ENCODE measurements at regions not wholly inside any gene's neighbourhood (a gene's known extent, or its start where the extent isn't known, plus 50 kb on each side); places are given as distances from the start of the nearest gene placed in this dataset.
"Not testable (repeated sequence)": the region's sequence is repeated elsewhere in the genome, so short reads cannot be mapped to it uniquely, and the experiment has no call there.

DNA sequence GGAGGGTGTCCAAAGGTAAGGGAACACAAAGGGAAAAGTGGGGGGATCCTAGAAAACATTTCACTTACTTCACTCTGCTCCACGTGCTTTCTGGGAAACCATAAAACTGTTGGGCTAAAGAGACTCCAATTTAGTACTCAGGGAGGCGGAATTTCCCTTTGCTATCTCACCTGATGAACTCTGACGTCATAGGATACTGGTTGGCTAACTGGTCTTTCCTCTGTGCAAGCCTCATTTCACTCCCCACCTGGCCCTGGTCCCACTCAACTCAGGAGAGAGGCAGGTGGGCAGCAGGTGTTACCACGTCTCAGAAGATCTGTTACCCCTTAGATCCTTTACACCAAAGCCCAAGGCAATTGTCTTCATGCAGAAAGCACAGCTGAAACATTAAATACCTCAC is 51.8 kb upstream of the PMAIP1 start:
- no peak for DNase-seq (ENCODE audit: low spot score)
- in situ Hi-C loops (cut with HindIII; ENCODE audit: low sequenced_read_pairs) = no loop called here

GRCh38 chr18:59847491-59847846 is 52.3 kb upstream of the PMAIP1 start:
- DNase-seq (ENCODE audit: low spot score); in situ Hi-C loops (cut with HindIII; ENCODE audit: low sequenced_read_pairs): not testable (repeated sequence)

- in situ Hi-C loops (cut with HindIII; ENCODE audit: low sequenced_read_pairs) = no loop called here
- no peak for DNase-seq (ENCODE audit: low spot score)
Measured at GRCh38 chr18:59846814-59847490, 52.8 kb upstream of the PMAIP1 start.

- in situ Hi-C loops (cut with HindIII; ENCODE audit: low sequenced_read_pairs) = no loop called here
- no peak for DNase-seq (ENCODE audit: low spot score)
Measured at GRCh38 chr18:59842947-59843346, 56.8 kb upstream of the PMAIP1 start.

DNA sequence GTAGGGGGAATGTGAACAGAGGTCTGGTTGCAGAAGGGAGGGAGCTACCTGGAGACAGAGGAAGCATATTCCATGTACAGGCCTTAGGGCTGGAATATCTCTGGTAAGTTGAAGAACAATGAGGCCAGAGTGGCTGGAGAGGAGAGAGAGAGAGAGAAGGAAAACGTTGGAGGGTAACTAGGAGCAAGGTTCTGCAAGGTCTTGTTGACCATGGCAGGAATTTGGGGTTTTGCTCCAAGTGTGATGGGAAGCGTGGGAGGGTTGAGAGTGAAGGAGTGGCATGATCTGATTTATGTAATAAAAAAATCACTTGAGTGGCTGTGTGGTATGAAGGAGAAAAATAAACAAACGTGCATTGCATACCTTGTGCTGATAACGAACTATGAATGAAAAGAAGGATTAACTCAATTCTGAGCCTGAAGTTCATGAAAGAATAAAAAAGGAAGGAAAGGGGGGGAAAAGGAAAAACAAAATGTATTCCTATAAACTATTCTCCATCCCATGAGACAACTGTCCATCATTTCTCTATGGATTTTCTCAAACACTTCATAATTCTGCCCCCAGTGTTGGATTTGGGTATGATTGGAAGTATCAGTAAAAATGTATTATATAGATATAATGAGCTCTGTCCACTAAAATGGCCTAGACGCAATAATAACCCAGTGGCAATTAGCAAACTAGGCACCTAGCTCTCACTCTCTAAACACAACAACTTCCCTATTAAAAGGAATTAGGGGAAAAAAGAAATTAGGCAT is 59.7 kb upstream of the PMAIP1 start:
- DNase-seq (ENCODE audit: low spot score) = no peak
- in situ Hi-C loops (cut with HindIII; ENCODE audit: low sequenced_read_pairs) = no loop called here

- no peak for DNase-seq (ENCODE audit: low spot score)
- in situ Hi-C loops (cut with HindIII; ENCODE audit: low sequenced_read_pairs) = no loop called here
Measured at GRCh38 chr18:59839246-59839645, 60.5 kb upstream of the PMAIP1 start.

DNA sequence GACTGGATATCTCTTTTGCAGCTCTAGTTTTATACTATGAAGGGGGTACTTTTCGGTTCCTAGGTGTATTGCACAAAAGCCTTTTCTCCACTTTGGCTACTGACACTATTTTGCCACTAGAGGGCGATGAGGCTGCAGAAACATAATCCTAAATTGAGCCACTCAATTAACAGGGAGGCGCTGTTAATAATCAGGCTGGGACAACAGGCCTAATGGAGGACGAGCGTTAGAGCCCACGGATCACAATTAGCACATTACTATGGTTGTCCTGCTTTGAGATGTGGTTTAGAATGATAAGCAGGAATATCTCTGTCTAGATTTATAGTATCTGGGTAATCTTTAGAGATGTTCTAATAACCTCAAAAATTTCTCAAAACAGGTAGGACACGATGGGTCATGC is 62.2 kb upstream of the PMAIP1 start:
- DNase-seq (ENCODE audit: low spot score) = peak; percentile 14
- in situ Hi-C loops (cut with HindIII; ENCODE audit: low sequenced_read_pairs) = no loop called here

GRCh38 chr18:59835605-59836379 is 64.0 kb upstream of the PMAIP1 start:
- in situ Hi-C loops (cut with HindIII; ENCODE audit: low sequenced_read_pairs) = no loop called here
- DNase-seq (ENCODE audit: low spot score) = no peak

GRCh38 chr18:59834267-59834666 is 65.5 kb upstream of the PMAIP1 start:
- in situ Hi-C loops (cut with HindIII; ENCODE audit: low sequenced_read_pairs) = no loop called here
- DNase-seq (ENCODE audit: low spot score) = no peak

GRCh38 chr18:59833785-59834184 is 66.0 kb upstream of the PMAIP1 start:
- no peak for DNase-seq (ENCODE audit: low spot score)
- in situ Hi-C loops (cut with HindIII; ENCODE audit: low sequenced_read_pairs) = no loop called here

DNA sequence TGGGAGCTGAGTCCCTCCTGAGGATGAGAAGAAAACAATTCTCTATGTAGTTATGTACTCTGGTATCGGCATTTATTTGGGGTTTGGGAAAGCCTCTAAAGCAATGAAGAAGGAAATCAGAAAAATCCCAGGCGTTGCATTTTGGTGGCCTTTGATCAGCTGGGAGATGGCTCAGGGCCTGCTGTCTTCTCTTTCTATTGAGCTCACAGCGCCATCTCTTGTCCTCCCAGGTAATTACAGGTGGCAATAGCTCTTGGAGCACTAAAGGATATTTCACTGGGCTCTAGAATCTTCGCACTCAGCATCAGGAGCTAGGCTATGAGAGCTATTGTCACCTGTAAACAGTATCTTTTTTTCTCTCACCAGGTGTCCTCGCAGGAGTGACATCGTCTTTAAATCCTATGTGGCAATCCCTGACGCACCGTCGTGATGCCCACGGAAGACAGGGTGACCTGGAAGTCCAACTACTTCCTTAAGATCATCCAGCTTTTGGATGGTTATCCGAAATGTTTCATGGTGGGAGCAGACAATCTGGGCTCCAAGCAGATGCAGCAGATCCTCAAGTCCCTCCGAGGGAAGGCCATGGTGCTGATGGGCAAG is 76.1 kb upstream of the PMAIP1 start:
- in situ Hi-C loops (cut with HindIII; ENCODE audit: low sequenced_read_pairs) = no loop called here
- peak; percentile 35 for DNase-seq (ENCODE audit: low spot score)

- in situ Hi-C loops (cut with HindIII; ENCODE audit: low sequenced_read_pairs) = no loop called here
Measured at GRCh38 chr18:59822612-59823550, 76.9 kb upstream of the PMAIP1 start.

DNA sequence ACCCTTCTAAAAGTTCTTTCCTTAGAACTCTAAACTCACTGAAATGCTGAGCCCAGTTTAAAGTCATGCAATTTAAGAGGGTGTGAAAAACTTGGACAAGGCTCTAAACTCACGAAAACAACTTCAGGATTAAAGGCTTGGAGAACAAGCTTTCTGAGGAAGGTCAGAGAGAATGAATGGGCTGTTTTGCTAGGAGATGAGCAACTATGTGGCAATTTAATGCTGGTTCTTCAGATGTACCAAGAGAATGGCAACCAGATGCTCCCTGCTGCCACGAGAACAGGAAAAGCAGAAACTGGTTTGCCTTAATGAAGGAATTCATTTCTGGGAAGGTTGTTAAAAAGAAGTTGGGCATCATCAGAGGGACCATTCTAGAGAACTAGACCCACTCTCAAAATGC is 77.8 kb upstream of the PMAIP1 start:
- no peak for DNase-seq (ENCODE audit: low spot score)
- in situ Hi-C loops (cut with HindIII; ENCODE audit: low sequenced_read_pairs) = no loop called here

More at GRCh38 chr18:59822612-59823550, 76.9 kb upstream of the PMAIP1 start:
- DNase-seq (ENCODE audit: low spot score) = no peak

- DNase-seq (ENCODE audit: low spot score) = no peak
- in situ Hi-C loops (cut with HindIII; ENCODE audit: low sequenced_read_pairs) = no loop called here
Measured at GRCh38 chr18:59820663-59821062, 79.1 kb upstream of the PMAIP1 start.

DNA sequence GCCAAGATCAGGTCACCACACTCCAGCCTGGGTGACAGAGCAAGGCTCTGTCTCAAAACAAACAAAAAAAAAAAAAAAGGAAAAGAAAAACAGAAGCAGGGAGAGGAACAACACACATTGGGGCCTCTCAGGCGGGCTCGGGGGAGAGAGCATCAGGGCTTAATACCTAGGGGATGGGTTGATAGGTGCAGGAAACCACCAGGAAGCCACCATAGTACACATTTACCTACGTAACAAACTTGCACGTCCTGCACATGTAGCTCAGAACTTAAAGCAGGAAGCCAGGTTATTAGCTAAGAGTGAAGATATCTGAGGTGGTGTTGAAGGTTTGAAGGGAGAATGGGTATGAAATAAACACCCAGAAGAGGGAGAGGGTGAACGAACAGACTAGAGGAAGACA is 81.0 kb upstream of the PMAIP1 start:
- in situ Hi-C loops (cut with HindIII; ENCODE audit: low sequenced_read_pairs) = no loop called here
- DNase-seq (ENCODE audit: low spot score) = no peak

GRCh38 chr18:59814891-59815290 is 84.9 kb upstream of the PMAIP1 start:
- no peak for DNase-seq (ENCODE audit: low spot score)
- in situ Hi-C loops (cut with HindIII; ENCODE audit: low sequenced_read_pairs) = no loop called here

- in situ Hi-C loops (cut with HindIII; ENCODE audit: low sequenced_read_pairs) = no loop called here
- DNase-seq (ENCODE audit: low spot score) = no peak
Measured at GRCh38 chr18:59813942-59814341, 85.9 kb upstream of the PMAIP1 start.

GRCh38 chr18:59810735-59811520 is 88.9 kb upstream of the PMAIP1 start:
- no peak for DNase-seq (ENCODE audit: low spot score)
- in situ Hi-C loops (cut with HindIII; ENCODE audit: low sequenced_read_pairs) = no loop called here

Measured in G401 (cell line).